Esophagus muscularis mucosa (tissue), 3 donors: ENCODE measurements at regions not wholly inside any gene's neighbourhood (a gene's known extent, or its start where the extent isn't known, plus 50 kb on each side); places are given as distances from the start of the nearest gene placed in this dataset.

Experiments
- POLR2A ChIP-seq: fragments of 450-650 bp; IDR thresholded peaks from one replicate; pipeline ENCODE4 v1.6.1; 2017; ENCODE audit warnings: antibody characterized with exemption, moderate library complexity, mild to moderate bottlenecking, low read depth
- POLR2AphosphoS5 ChIP-seq, 2 donors: sonication (generic); formaldehyde crosslinking; IDR thresholded peaks; one replicate each; pipeline ENCODE4 v1.6.1; 2017; ENCODE audit warnings: antibody characterized with exemption in 2 of 2
- TF ChIP-seq, protein P1 (sequence below), 3 experiments: fragments of 200-600 bp in 2 of 3; fragments of 450-650 bp in 1 of 3; sonication (generic) in 2 of 3; IDR thresholded peaks; one replicate each; pipeline ENCODE4 v1.5.1; 2017 to 2019; ENCODE audit warnings: antibody characterized with exemption in 3 of 3, mild to moderate bottlenecking in 2 of 3, moderate library complexity in 1 of 3

DNA sequence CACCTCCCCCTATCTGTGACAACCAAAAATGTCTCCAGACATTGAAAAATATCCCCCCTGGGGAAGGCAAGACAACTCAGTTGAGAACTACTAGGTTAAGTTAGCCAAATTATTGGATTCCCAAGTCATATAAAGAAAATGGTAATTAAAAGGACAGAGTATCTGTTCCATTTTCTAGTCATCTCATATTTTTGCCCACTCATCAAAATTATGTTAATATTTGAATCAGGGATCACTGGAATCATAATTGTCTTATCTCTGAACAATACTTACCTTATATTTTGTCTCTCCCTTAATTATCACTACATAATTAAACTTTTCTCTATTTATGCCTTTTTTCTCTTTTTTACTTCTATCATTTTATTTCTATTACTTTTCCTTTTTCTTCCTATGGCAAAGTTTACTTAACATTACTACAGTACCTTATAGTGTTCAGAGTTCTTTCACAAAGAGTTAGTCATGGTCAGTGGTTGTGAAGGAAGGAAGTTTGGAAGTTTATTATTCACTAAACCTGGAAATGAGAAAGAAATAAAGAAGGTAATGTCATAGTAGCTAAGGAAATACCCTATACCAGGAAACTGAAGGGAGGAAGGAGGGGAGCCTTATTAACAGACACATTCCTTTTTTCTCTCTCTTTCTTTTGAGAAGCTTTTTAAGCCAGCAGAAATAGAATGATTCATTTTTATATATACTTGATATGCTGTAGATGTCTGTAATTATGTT lies 332.9 kb downstream of the COL12A1 start:
- TF ChIP-seq, protein P1, sequence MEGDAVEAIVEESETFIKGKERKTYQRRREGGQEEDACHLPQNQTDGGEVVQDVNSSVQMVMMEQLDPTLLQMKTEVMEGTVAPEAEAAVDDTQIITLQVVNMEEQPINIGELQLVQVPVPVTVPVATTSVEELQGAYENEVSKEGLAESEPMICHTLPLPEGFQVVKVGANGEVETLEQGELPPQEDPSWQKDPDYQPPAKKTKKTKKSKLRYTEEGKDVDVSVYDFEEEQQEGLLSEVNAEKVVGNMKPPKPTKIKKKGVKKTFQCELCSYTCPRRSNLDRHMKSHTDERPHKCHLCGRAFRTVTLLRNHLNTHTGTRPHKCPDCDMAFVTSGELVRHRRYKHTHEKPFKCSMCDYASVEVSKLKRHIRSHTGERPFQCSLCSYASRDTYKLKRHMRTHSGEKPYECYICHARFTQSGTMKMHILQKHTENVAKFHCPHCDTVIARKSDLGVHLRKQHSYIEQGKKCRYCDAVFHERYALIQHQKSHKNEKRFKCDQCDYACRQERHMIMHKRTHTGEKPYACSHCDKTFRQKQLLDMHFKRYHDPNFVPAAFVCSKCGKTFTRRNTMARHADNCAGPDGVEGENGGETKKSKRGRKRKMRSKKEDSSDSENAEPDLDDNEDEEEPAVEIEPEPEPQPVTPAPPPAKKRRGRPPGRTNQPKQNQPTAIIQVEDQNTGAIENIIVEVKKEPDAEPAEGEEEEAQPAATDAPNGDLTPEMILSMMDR (IDR thresholded peaks at IDR 0.05) = no peak
- TF ChIP-seq POLR2A (no peak), POLR2AphosphoS5 (IDR thresholded peaks at IDR 0.05) (no peak)
